Activated B cell treated with CpG ODN at 0.5 μM for 24 hours (primary cell): ENCODE measurements at regions not wholly inside any gene's neighbourhood (a gene's known extent, or its start where the extent isn't known, plus 50 kb on each side); places are given as distances from the start of the nearest gene placed in this dataset.
A peak's percentile ranks its signal among the peaks of the same experiment; 100 is the strongest.
"Not testable (repeated sequence)": the region's sequence is repeated elsewhere in the genome, so short reads cannot be mapped to it uniquely, and the experiment has no call there.

ENCODE experiments used
- ATAC-seq: fragments of 200-7000 bp; cut with Tn5 transposase; one replicate; pipeline ENCODE4 v1.10.0; 2021; ENCODE audit warnings: low read depth, mild to moderate bottlenecking, moderate library complexity
- CTCF ChIA-PET: fragments of 350-600 bp; sonication (Branson Sonifier 250); formaldehyde crosslinking; loops from one replicate; lab custom pipeline; 2021; ENCODE audit warnings: antibody characterized with exemption; lab: Charles Lee
- POLR2A ChIA-PET: fragments of 350-600 bp; sonication (Branson Sonifier 250); formaldehyde crosslinking; loops from one replicate; lab custom pipeline; 2021; ENCODE audit warnings: antibody characterized with exemption; lab: Charles Lee
- DNase-seq: peaks from one replicate; pipeline ENCODE4 v3.0.0; 2022
- H3K27ac Mint-ChIP-seq: one replicate; pipeline ENCODE4 v1.8.0; 2020; ENCODE audit warnings: mixed read lengths
- H3K27me3 Mint-ChIP-seq: one replicate; pipeline ENCODE4 v1.8.0; 2021; ENCODE audit warnings: mixed read lengths
- H3K36me3 Mint-ChIP-seq: one replicate; pipeline ENCODE4 v1.8.0; 2021; ENCODE audit warnings: low read depth, mixed read lengths
- H3K4me1 Mint-ChIP-seq: one replicate; pipeline ENCODE4 v1.8.0; 2021; ENCODE audit warnings: mixed read lengths
- H3K4me3 Mint-ChIP-seq: one replicate; pipeline ENCODE4 v1.8.0; 2020; ENCODE audit warnings: mild to moderate bottlenecking, mixed read lengths
- H3K9me3 Mint-ChIP-seq: one replicate; pipeline ENCODE4 v1.8.0; 2020; ENCODE audit warnings: mixed read lengths
- CTCF ChIP-seq: fragments of 200-600 bp; IDR thresholded peaks from one replicate; pipeline ENCODE4 v1.8.0; 2022; ENCODE audit warnings: antibody characterized with exemption, mild to moderate bottlenecking
- intact Hi-C: fragments of 100-400 bp; cut with micrococcal nuclease; formaldehyde crosslinking; loops from one replicate; pipeline ENCODE4 v1.15.1; 2024

GRCh38 chr10:45235260-45235769, 80.1 kb downstream of the OR13A1 start:
- CTCF ChIA-PET: interaction anchor here (0.6 to 1.7 kb wide), 12 partner anchors 9 to 793 kb away, joined by 3 to 7 read pairs (median 3); no protein-coding TSS in a partner anchor
- H3K36me3 Mint-ChIP-seq, H3K4me1 Mint-ChIP-seq, H3K27ac Mint-ChIP-seq, POLR2A ChIA-PET, H3K9me3 Mint-ChIP-seq, H3K4me3 Mint-ChIP-seq, H3K27me3 Mint-ChIP-seq: not testable (repeated sequence)
- ATAC-seq (peak; percentile 72), DNase-seq (peak; percentile 34)
- intact Hi-C loops: loop anchor here (1.0 to 10.0 kb wide), 5 partner anchors 228 to 989 kb away; no protein-coding TSS in a partner anchor
- TF ChIP-seq CTCF: peak; percentile 42

- ChIA-PET CTCF (interaction anchor here (0.7 to 1.7 kb wide), 6 partner anchors 8 to 711 kb away, joined by 3 to 7 read pairs (median 4); no protein-coding TSS in a partner anchor), POLR2A (no interaction called here)
- Mint-ChIP-seq H3K4me1 (no peaks in the 10 kb centered on the region), H3K27ac (no peak overlapping the region), H3K4me3 (no peak overlapping the region), H3K36me3 (no peaks in the 10 kb centered on the region), H3K27me3 (peaks cover 3% of the 10 kb centered on the region), H3K9me3 (no peaks in the 10 kb centered on the region)
- DNase-seq: no peak
- ATAC-seq: no peak
- intact Hi-C loops: loop anchor here (1.0 to 10.0 kb wide), 5 partner anchors 229 to 989 kb away; no protein-coding TSS in a partner anchor
- no peak for TF ChIP-seq CTCF
Observed at GRCh38 chr10:45235798-45236220, 79.6 kb downstream of the OR13A1 start.

- no peak for ATAC-seq
- Mint-ChIP-seq H3K36me3 (no peaks in the 10 kb centered on the region), H3K27me3 (no peaks in the 10 kb centered on the region), H3K9me3 (no peaks in the 10 kb centered on the region), H3K4me3 (no peak overlapping the region), H3K4me1 (no peaks in the 10 kb centered on the region), H3K27ac (no peak overlapping the region)
- POLR2A ChIA-PET: no interaction called here
- no peak for DNase-seq
- CTCF ChIA-PET: no interaction called here
- no peak for TF ChIP-seq CTCF
- intact Hi-C loops: loop anchor here (5.0 to 10.0 kb wide), 3 partner anchors 232 to 986 kb away; no protein-coding TSS in a partner anchor
Observed at GRCh38 chr10:45238896-45239295, 76.5 kb downstream of the OR13A1 start.

- DNase-seq (no peak), ATAC-seq (no peak)
- CTCF ChIA-PET: no interaction called here
- Mint-ChIP-seq H3K27ac (no peak overlapping the region), H3K4me1 (no peaks in the 10 kb centered on the region), H3K27me3 (no peaks in the 10 kb centered on the region), H3K4me3 (no peak overlapping the region), H3K9me3 (no peaks in the 10 kb centered on the region), H3K36me3 (no peaks in the 10 kb centered on the region)
- intact Hi-C loops: loop anchor here (5.0 to 10.0 kb wide), 3 partner anchors 232 to 985 kb away; no protein-coding TSS in a partner anchor
- TF ChIP-seq CTCF: no peak
- POLR2A ChIA-PET: no interaction called here
Observed at GRCh38 chr10:45239642-45240041, 75.8 kb downstream of the OR13A1 start.

- CTCF ChIA-PET: no interaction called here
- H3K27me3 Mint-ChIP-seq: no peaks in the 10 kb centered on the region
- POLR2A ChIA-PET: no interaction called here
- no peak for ATAC-seq
- no peak for TF ChIP-seq CTCF
- H3K36me3 Mint-ChIP-seq: no peaks in the 10 kb centered on the region
- DNase-seq: no peak
- H3K4me3 Mint-ChIP-seq: no peak overlapping the region
- H3K4me1 Mint-ChIP-seq: no peaks in the 10 kb centered on the region
- no peak overlapping the region for H3K27ac Mint-ChIP-seq
- H3K9me3 Mint-ChIP-seq: no peaks in the 10 kb centered on the region
- intact Hi-C loops: no loop called here
Observed at GRCh38 chr10:45241865-45242520, 73.4 kb downstream of the OR13A1 start.
